ENCODE measurements at regions not wholly inside any gene's neighbourhood (a gene's known extent, or its start where the extent isn't known, plus 50 kb on each side); places are given as distances from the start of the nearest gene placed in this dataset.

- no peak for DNase-seq (ENCODE audit: low read depth)
- no peak overlapping the region for H3K4me3 ChIP-seq (ENCODE audit: control insufficient read depth, low read depth, low read length)
- TF ChIP-seq CTCF (IDR thresholded peaks at IDR 0.05; ENCODE audit: control insufficient read depth, insufficient read depth, low read depth, low read length, missing control alignments), result peak; percentile 47
Measured at GRCh38 chr4:147407261-147408045, 73.4 kb upstream of the EDNRA start.

- no peak for TF ChIP-seq CTCF (IDR thresholded peaks at IDR 0.05; ENCODE audit: control insufficient read depth, insufficient read depth, low read depth, low read length, missing control alignments)
- H3K4me3 ChIP-seq (ENCODE audit: control insufficient read depth, low read depth, low read length), result no peak overlapping the region
- no peak for DNase-seq (ENCODE audit: low read depth)
Measured at GRCh38 chr4:147408189-147408588, 72.7 kb upstream of the EDNRA start.

- H3K4me3 ChIP-seq (ENCODE audit: control insufficient read depth, low read depth, low read length), result no peak overlapping the region
- no peak for TF ChIP-seq CTCF (IDR thresholded peaks at IDR 0.05; ENCODE audit: control insufficient read depth, insufficient read depth, low read depth, low read length, missing control alignments)
- DNase-seq (ENCODE audit: low read depth), result no peak
Measured at GRCh38 chr4:147409350-147409749, 71.5 kb upstream of the EDNRA start.

GRCh38 chr4:147418226-147418625 is 62.7 kb upstream of the EDNRA start:
- no peak overlapping the region for H3K4me3 ChIP-seq (ENCODE audit: control insufficient read depth, low read depth, low read length)
- no peak for TF ChIP-seq CTCF (IDR thresholded peaks at IDR 0.05; ENCODE audit: control insufficient read depth, insufficient read depth, low read depth, low read length, missing control alignments)

GRCh38 chr4:147421456-147421855 is 59.4 kb upstream of the EDNRA start:
- H3K4me3 ChIP-seq (ENCODE audit: control insufficient read depth, low read depth, low read length), result no peak overlapping the region
- no peak for DNase-seq (ENCODE audit: low read depth)
- no peak for TF ChIP-seq CTCF (IDR thresholded peaks at IDR 0.05; ENCODE audit: control insufficient read depth, insufficient read depth, low read depth, low read length, missing control alignments)

More at GRCh38 chr4:147418226-147418625, 62.7 kb upstream of the EDNRA start:
- DNase-seq (ENCODE audit: low read depth), result no peak

- no peak for DNase-seq (ENCODE audit: low read depth)
- no peak for TF ChIP-seq CTCF (IDR thresholded peaks at IDR 0.05; ENCODE audit: control insufficient read depth, insufficient read depth, low read depth, low read length, missing control alignments)
- H3K4me3 ChIP-seq (ENCODE audit: control insufficient read depth, low read depth, low read length), result no peak overlapping the region
Measured at GRCh38 chr4:147423229-147423628, 57.7 kb upstream of the EDNRA start.

Measured in AG09309 (cell line).